GM23248 (cell line): ENCODE measurements at regions not wholly inside any gene's neighbourhood (a gene's known extent, or its start where the extent isn't known, plus 50 kb on each side); places are given as distances from the start of the nearest gene placed in this dataset.

Experiments used
- EZH2 ChIP-seq: fragments of 200-600 bp; sonication (generic); IDR thresholded peaks from 2 replicates; pipeline ENCODE4 v1.6.1; 2018; ENCODE audit warnings: antibody characterized with exemption, mild to moderate bottlenecking; ENCODE audit not compliant: insufficient read depth, poor library complexity, severe bottlenecking
- EZH2phosphoT487 ChIP-seq: fragments of 200-600 bp; sonication (generic); IDR thresholded peaks from 2 replicates; pipeline ENCODE4 v1.6.1; 2018; ENCODE audit warnings: antibody characterized with exemption, moderate library complexity, mild to moderate bottlenecking, low read depth; ENCODE audit not compliant: insufficient read depth

- TF ChIP-seq EZH2 (no peak), EZH2phosphoT487 (no peak)
These were observed 192.7 kb upstream of the ATP2B1 start for GRCh38 chr12:89901319-89901718.
